Lower lobe of right lung (tissue), 2 donors: ENCODE measurements at regions not wholly inside any gene's neighbourhood (a gene's known extent, or its start where the extent isn't known, plus 50 kb on each side); places are given as distances from the start of the nearest gene placed in this dataset.

Experiments
- ATAC-seq, 2 donors: fragments of 200-7000 bp; cut with Tn5 transposase; one replicate each; pipeline ENCODE4 v1.9.1; 2020 to 2022; ENCODE audit warnings: mild to moderate bottlenecking in 2 of 2, moderate library complexity in 2 of 2
- DNase-seq: peaks from one replicate; pipeline ENCODE4 v3.0.0-alpha.2; 2020
- H3K27ac ChIP-seq: fragments of 200-600 bp; one replicate; pipeline ENCODE4 v1.8.0; 2022
- H3K27me3 ChIP-seq: fragments of 200-600 bp; one replicate; pipeline ENCODE4 v1.8.0; 2022; ENCODE audit warnings: low read depth
- H3K36me3 ChIP-seq: fragments of 200-600 bp; one replicate; pipeline ENCODE4 v1.8.0; 2022; ENCODE audit warnings: mild to moderate bottlenecking
- H3K4me1 ChIP-seq: fragments of 200-600 bp; one replicate; pipeline ENCODE4 v1.8.0; 2022
- H3K4me3 ChIP-seq: fragments of 200-600 bp; one replicate; pipeline ENCODE4 v1.8.0; 2022; ENCODE audit warnings: mild to moderate bottlenecking
- H3K9me3 ChIP-seq: fragments of 200-600 bp; one replicate; pipeline ENCODE4 v1.8.0; 2022
- intact Hi-C: fragments of 100-400 bp; cut with DNase I; formaldehyde crosslinking; loops from one replicate; pipeline ENCODE4 v1.11.0; 2022
- TF ChIP-seq, protein P1 (sequence below): fragments of 200-600 bp; IDR thresholded peaks from one replicate; pipeline ENCODE4 v1.8.0; 2022; ENCODE audit warnings: antibody characterized with exemption, mild to moderate bottlenecking
- donor health status: DM: no; HTN: yes; CAD: no; lungs with severe emphysema.

DNA sequence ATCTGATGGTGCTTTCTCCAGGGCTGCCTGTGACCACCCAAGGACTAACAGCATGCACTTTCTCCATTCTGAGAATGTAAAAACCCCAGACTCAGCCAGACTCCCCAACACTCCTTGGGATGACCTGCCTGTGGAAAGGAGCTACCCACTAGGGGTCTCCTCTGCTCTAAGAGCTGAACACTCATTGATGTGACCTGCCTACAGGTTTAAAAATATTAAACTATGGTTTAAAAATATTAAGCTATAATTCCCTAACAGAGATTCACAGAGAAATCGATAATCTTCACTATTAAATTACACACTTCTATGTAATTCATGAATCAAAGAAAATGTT is 696.2 kb upstream of the SLITRK5 start:
- Histone ChIP-seq H3K27me3 (no peaks in the 10 kb centered on the region), H3K27ac (no peak overlapping the region), H3K36me3 (no peaks in the 10 kb centered on the region), H3K4me3 (no peak overlapping the region), H3K9me3 (no peaks in the 10 kb centered on the region), H3K4me1 (no peaks in the 10 kb centered on the region)
- no peak for ATAC-seq
- TF ChIP-seq, protein P1, sequence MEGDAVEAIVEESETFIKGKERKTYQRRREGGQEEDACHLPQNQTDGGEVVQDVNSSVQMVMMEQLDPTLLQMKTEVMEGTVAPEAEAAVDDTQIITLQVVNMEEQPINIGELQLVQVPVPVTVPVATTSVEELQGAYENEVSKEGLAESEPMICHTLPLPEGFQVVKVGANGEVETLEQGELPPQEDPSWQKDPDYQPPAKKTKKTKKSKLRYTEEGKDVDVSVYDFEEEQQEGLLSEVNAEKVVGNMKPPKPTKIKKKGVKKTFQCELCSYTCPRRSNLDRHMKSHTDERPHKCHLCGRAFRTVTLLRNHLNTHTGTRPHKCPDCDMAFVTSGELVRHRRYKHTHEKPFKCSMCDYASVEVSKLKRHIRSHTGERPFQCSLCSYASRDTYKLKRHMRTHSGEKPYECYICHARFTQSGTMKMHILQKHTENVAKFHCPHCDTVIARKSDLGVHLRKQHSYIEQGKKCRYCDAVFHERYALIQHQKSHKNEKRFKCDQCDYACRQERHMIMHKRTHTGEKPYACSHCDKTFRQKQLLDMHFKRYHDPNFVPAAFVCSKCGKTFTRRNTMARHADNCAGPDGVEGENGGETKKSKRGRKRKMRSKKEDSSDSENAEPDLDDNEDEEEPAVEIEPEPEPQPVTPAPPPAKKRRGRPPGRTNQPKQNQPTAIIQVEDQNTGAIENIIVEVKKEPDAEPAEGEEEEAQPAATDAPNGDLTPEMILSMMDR = no peak
- no peak for DNase-seq
- intact Hi-C loops = no loop called here

DNA sequence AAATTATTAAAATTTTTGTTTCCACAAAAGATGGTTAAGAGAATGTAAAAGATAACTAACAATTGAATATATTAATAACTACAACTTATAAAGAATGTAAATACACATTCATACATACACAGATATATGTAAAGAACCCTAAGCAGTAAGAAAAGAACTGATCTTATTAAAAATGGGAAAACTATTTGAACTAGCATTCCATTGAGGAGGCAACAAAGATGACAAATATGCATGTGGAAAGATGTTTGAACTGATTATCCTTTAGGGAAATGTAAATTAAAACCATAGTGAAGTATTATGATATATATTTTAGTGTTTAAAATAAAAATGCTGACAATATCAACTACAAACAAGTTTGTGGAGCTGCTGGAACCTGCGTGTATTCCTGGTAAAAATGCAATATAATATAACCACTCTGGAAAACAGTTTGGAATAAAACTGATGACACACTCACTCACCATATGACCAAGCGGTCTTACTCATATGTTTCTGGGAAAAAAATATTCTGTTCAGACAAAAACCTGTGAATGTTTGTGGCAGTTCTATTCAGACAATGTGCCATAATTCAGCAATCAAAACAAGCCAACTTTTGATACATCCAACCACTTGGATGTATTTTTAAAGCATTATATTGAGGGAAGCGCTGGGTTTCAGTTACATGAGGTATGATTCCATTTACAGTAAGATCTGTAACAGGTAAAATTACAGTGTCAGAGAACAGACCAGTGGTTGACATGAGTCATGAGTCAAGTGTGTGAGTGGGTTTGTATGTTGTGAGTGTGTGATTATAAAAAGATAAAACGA is 694.4 kb upstream of the SLITRK5 start:
- no peak overlapping the region for H3K4me3 ChIP-seq
- H3K36me3 ChIP-seq = no peaks in the 10 kb centered on the region
- DNase-seq (no peak), ATAC-seq (no peak)
- no peaks in the 10 kb centered on the region for H3K4me1 ChIP-seq
- no peaks in the 10 kb centered on the region for H3K9me3 ChIP-seq
- H3K27ac ChIP-seq = no peak overlapping the region
- TF ChIP-seq, protein P1 = no peak
- intact Hi-C loops = no loop called here
- no peaks in the 10 kb centered on the region for H3K27me3 ChIP-seq

DNA sequence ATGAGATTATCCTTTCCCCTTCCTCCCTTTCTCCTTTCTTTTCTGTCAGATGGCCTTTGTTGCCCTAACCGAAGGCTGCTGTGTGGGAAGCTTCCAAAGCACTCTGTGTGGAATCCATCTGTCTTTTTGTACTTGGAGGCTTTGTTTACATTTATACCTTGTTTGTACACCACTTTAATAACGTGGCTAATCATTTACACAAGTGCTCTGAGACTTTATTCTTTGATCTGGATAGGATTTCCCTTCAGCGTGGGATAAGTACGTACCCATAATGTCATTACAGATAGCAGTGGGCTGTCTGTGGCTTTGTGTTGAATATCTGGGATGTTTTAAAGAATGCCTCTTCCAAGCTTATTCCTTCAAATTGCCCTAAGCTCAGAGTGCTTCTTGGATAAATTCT is 684.7 kb upstream of the SLITRK5 start:
- Histone ChIP-seq H3K36me3 (no peaks in the 10 kb centered on the region), H3K27ac (no peak overlapping the region), H3K9me3 (no peaks in the 10 kb centered on the region), H3K27me3 (no peaks in the 10 kb centered on the region), H3K4me1 (no peaks in the 10 kb centered on the region), H3K4me3 (no peak overlapping the region)
- TF ChIP-seq, protein P1 = no peak
- intact Hi-C loops = no loop called here
- ATAC-seq = no peak
- no peak for DNase-seq

DNA sequence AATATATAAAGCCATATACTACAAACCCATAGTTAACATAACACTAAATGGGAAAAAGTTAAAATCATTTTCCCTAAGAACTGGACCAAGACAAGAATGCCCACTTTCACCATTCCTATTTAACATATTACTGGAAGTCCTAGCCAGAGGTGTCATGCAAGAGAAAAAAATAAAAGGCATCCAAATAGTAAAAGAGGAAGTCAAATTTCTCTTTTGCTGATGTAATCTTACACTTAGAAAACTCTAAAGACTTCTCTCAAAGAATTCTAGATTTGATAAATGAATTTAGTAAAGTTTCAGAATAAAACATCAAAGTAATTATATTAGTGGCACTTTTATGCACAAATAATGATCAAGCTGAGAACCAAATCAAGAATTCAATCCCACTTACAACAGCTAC is 678.9 kb upstream of the SLITRK5 start:
- no peaks in the 10 kb centered on the region for H3K36me3 ChIP-seq
- ATAC-seq (no peak), DNase-seq (no peak)
- no peaks in the 10 kb centered on the region for H3K4me1 ChIP-seq
- H3K4me3 ChIP-seq = no peak overlapping the region
- no peaks in the 10 kb centered on the region for H3K9me3 ChIP-seq
- intact Hi-C loops = no loop called here
- no peak overlapping the region for H3K27ac ChIP-seq
- H3K27me3 ChIP-seq = no peaks in the 10 kb centered on the region
- TF ChIP-seq, protein P1 = no peak

DNA sequence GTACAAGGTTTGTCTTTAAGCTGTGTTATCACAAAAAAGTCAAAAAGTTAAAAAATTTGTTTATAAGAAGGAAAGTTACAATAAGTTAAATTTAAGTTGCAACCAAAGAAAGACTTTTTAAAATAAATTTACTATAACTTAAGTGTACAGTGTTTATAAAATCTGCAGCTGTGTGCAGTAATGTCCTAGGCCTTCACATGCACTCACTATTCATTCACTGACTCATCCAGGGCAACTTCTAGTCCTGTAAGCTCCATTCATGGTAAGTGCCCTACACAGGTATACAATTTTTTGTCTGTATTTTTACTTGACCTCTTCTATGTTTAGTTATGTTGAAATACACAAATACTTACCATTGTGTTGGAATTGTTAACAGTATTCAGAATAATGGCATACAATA is 667.9 kb upstream of the SLITRK5 start:
- H3K4me1 ChIP-seq = no peaks in the 10 kb centered on the region
- no peaks in the 10 kb centered on the region for H3K27me3 ChIP-seq
- no peak overlapping the region for H3K27ac ChIP-seq
- ATAC-seq = no peak
- no peak overlapping the region for H3K4me3 ChIP-seq
- intact Hi-C loops = no loop called here
- TF ChIP-seq, protein P1 = no peak
- no peaks in the 10 kb centered on the region for H3K36me3 ChIP-seq
- DNase-seq = no peak
- no peaks in the 10 kb centered on the region for H3K9me3 ChIP-seq
